ENCODE measurements at regions not wholly inside any gene's neighbourhood (a gene's known extent, or its start where the extent isn't known, plus 50 kb on each side); places are given as distances from the start of the nearest gene placed in this dataset.

DNA sequence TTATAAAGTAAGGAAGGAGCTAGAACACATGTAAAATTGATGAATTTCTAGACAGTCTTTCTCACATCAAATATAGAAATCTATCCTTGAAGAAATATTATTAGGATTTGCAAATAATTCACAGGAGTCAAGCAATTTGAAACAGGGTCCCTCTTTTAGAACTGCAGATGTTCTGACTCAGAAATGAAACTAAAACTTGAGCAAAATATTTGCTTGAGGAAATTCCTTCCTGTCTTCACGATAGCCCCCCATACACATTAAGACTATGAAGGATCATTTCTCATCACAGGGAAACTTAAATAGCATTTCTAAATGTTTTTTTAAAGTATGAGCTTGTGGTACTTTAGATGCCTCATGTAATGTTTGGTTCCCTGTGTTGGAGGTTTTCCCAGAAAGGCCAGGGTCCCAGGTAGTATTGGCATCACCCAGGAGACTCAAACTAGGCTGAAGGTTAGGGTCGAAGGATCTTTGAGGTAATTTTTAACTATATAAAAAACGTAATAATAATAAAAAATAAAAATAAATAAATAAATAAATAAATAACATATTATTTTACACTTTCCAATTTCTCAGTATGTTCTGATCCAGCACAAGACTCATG is 144.0 kb upstream of the TBX18 start:
- no peak for TF ChIP-seq EZH2phosphoT487 (IDR thresholded peaks at IDR 0.05; ENCODE audit: low read length)
- TF ChIP-seq, protein P1, sequence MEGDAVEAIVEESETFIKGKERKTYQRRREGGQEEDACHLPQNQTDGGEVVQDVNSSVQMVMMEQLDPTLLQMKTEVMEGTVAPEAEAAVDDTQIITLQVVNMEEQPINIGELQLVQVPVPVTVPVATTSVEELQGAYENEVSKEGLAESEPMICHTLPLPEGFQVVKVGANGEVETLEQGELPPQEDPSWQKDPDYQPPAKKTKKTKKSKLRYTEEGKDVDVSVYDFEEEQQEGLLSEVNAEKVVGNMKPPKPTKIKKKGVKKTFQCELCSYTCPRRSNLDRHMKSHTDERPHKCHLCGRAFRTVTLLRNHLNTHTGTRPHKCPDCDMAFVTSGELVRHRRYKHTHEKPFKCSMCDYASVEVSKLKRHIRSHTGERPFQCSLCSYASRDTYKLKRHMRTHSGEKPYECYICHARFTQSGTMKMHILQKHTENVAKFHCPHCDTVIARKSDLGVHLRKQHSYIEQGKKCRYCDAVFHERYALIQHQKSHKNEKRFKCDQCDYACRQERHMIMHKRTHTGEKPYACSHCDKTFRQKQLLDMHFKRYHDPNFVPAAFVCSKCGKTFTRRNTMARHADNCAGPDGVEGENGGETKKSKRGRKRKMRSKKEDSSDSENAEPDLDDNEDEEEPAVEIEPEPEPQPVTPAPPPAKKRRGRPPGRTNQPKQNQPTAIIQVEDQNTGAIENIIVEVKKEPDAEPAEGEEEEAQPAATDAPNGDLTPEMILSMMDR (IDR thresholded peaks at IDR 0.05; ENCODE audit: low read length): no peak
- TF ChIP-seq EZH2 (optimal IDR thresholded peaks at IDR 0.05; ENCODE audit: low read depth, low read length): no peak
